ENCODE measurements at regions not wholly inside any gene's neighbourhood (a gene's known extent, or its start where the extent isn't known, plus 50 kb on each side); places are given as distances from the start of the nearest gene placed in this dataset.

GRCh38 chr1:220983877-220984635 is 104.8 kb downstream of the HLX start:
- no peak for DNase-seq

GRCh38 chr1:220990427-220991339 is 111.4 kb downstream of the HLX start:
- DNase-seq = no peak

GRCh38 chr1:220991506-220991905 is 112.3 kb downstream of the HLX start:
- no peak for DNase-seq

- DNase-seq = no peak
Measured at GRCh38 chr1:220991959-220992704, 112.9 kb downstream of the HLX start.

- DNase-seq = no peak
Measured at GRCh38 chr1:220992705-220993052, 113.4 kb downstream of the HLX start.

GRCh38 chr1:220994671-220995070 is 115.4 kb downstream of the HLX start:
- DNase-seq = no peak

GRCh38 chr1:220997791-220998190 is 118.5 kb downstream of the HLX start:
- DNase-seq = no peak

- no peak for DNase-seq
Measured at GRCh38 chr1:220999872-221000863, 120.9 kb downstream of the HLX start.

GRCh38 chr1:221001167-221001566 is 121.9 kb downstream of the HLX start:
- no peak for DNase-seq

GRCh38 chr1:221002601-221003000 is 123.4 kb downstream of the HLX start:
- no peak for DNase-seq

GRCh38 chr1:221011145-221011544 is 131.9 kb downstream of the HLX start:
- no peak for DNase-seq

GRCh38 chr1:221012120-221012519 is 132.9 kb downstream of the HLX start:
- DNase-seq = no peak

- no peak for DNase-seq
Measured at GRCh38 chr1:221013691-221014660, 134.7 kb downstream of the HLX start.

GRCh38 chr1:221015159-221015790 is 136.0 kb downstream of the HLX start:
- DNase-seq = no peak

GRCh38 chr1:221016751-221017150 is 137.5 kb downstream of the HLX start:
- no peak for DNase-seq

- no peak for DNase-seq
Measured at GRCh38 chr1:221018414-221018813, 139.2 kb downstream of the HLX start.

- no peak for DNase-seq
Measured at GRCh38 chr1:221022331-221022730, 143.1 kb downstream of the HLX start.

GRCh38 chr1:221023482-221023881 is 144.2 kb downstream of the HLX start:
- DNase-seq = no peak

- DNase-seq = no peak
Measured at GRCh38 chr1:221025501-221025900, 146.3 kb downstream of the HLX start.

GRCh38 chr1:221025956-221026355 is 146.7 kb downstream of the HLX start:
- no peak for DNase-seq

All from left hindlimb (tissue), 1 donor.